ENCODE measurements at regions not wholly inside any gene's neighbourhood (a gene's known extent, or its start where the extent isn't known, plus 50 kb on each side); places are given as distances from the start of the nearest gene placed in this dataset.

- no peaks in the 10 kb centered on the region for H3K9me3 ChIP-seq (ENCODE audit: low read depth)
- H3K4me1 ChIP-seq (ENCODE audit: low read depth) = no peaks in the 10 kb centered on the region
- no peak for DNase-seq (ENCODE audit: low read depth in 1 of 2, low spot score in 1 of 2)
- no peaks in the 10 kb centered on the region for H3K36me3 ChIP-seq
- no peak for TF ChIP-seq CTCF (IDR thresholded peaks at IDR 0.05; ENCODE audit: low read depth, low read length)
- no peaks in the 10 kb centered on the region for H3K27me3 ChIP-seq
- no peak overlapping the region for H3K27ac ChIP-seq
- no peak overlapping the region for H3K4me3 ChIP-seq
These were observed 474.1 kb upstream of the BTBD3 start for GRCh38 chr20:11443382-11444119.

DNA sequence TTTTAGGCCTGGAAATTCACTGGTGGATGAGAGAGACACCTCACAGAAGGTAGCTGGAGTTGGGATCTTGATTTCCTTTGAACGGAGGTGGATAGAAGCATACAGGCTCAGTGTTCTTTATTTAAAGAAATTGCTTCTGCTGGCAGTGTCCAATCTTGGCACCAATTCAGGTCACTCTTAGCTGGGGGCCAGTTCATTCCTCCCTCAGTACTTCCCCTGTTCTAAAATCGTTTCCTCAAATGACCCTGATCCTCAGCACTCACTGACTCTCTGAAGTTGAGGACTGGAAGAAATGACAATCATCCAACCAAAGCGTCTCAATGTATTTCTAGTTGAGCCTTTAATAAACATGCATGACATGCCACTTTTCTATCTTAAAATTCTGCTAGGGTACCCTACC is 472.5 kb upstream of the BTBD3 start:
- no peak for TF ChIP-seq CTCF (IDR thresholded peaks at IDR 0.05; ENCODE audit: low read depth, low read length)
- H3K9me3 ChIP-seq (ENCODE audit: low read depth) = no peaks in the 10 kb centered on the region

GRCh38 chr20:11445891-11446290 is 471.8 kb upstream of the BTBD3 start:
- TF ChIP-seq CTCF (IDR thresholded peaks at IDR 0.05; ENCODE audit: low read depth, low read length) = no peak
- peak in 1 of 2 donors; percentile 65 for DNase-seq (ENCODE audit: low read depth in 1 of 2, low spot score in 1 of 2)
- Histone ChIP-seq H3K36me3 (no peaks in the 10 kb centered on the region), H3K27me3 (no peaks in the 10 kb centered on the region), H3K4me3 (no peak overlapping the region), H3K4me1 (ENCODE audit: low read depth) (no peaks in the 10 kb centered on the region), H3K27ac (no peak overlapping the region), H3K9me3 (ENCODE audit: low read depth) (no peaks in the 10 kb centered on the region)

More for the DNA sequence above, 472.5 kb upstream of the BTBD3 start:
- Histone ChIP-seq H3K27ac (no peak overlapping the region), H3K4me3 (no peak overlapping the region), H3K27me3 (no peaks in the 10 kb centered on the region), H3K4me1 (ENCODE audit: low read depth) (no peaks in the 10 kb centered on the region), H3K36me3 (no peaks in the 10 kb centered on the region)
- peak in 1 of 2 donors; percentile 39 for DNase-seq (ENCODE audit: low read depth in 1 of 2, low spot score in 1 of 2)

DNA sequence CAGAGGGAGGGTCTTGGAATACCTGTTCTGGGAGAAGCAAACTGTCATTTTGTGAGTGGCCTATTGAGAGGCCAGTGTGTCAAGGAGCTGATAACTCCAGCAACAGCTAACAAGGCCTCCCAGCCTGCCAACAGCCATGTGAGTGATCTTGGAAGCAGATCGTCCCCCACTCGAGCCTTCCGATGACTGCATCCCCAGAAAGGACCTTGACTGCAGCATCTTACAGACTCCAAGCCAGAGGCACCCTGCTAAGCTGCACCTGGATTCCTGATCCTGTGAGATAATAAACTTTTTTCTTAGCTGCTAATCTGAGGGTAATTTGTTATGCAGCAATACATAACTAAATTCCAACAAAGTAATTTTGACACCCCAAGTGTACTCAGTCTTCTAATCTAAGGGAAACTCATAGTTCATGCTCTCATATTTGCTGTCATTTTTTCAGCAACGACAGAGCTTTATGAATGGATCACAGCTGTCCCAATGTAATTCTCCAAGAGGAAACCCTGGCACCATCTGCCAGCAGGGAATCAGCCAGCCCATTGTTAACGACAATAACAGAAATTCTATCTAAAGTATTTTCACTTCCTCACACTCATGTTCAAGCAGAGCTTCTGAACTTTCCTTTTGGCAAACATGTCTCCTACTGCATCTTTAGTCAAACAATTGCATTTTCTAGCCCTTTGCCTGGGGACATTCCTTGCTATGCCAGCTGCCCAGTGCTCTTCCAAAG is 470.2 kb upstream of the BTBD3 start:
- Histone ChIP-seq H3K4me3 (no peak overlapping the region), H3K4me1 (ENCODE audit: low read depth) (no peaks in the 10 kb centered on the region), H3K27me3 (no peaks in the 10 kb centered on the region), H3K27ac (no peak overlapping the region), H3K9me3 (ENCODE audit: low read depth) (no peaks in the 10 kb centered on the region), H3K36me3 (no peaks in the 10 kb centered on the region)
- no peak for TF ChIP-seq CTCF (IDR thresholded peaks at IDR 0.05; ENCODE audit: low read depth, low read length)
- no peak for DNase-seq (ENCODE audit: low read depth in 1 of 2, low spot score in 1 of 2)

DNA sequence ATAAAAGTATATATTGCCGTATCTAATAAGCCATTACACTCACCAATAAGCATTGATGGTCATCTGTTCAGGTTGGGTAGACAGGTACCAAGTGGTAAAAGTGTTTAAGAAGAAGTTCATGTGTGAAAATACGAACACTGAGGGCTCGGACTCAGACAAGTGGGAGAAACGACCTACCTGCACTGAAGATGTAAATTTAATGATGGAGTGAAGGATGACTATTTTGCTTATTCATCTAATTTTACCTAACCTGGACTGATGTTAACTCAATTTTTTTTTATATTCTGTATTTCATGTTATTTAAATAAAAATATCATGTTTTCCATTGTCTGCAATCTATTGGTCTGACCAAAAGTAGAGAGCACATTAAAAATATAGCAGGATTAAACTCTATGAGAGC is 469.1 kb upstream of the BTBD3 start:
- H3K36me3 ChIP-seq = no peaks in the 10 kb centered on the region
- no peaks in the 10 kb centered on the region for H3K9me3 ChIP-seq (ENCODE audit: low read depth)
- no peak overlapping the region for H3K4me3 ChIP-seq
- no peak overlapping the region for H3K27ac ChIP-seq
- DNase-seq (ENCODE audit: low read depth in 1 of 2, low spot score in 1 of 2) = no peak
- H3K4me1 ChIP-seq (ENCODE audit: low read depth) = no peaks in the 10 kb centered on the region
- no peak for TF ChIP-seq CTCF (IDR thresholded peaks at IDR 0.05; ENCODE audit: low read depth, low read length)
- H3K27me3 ChIP-seq = no peaks in the 10 kb centered on the region
